Neural cell (in vitro differentiated cells): ENCODE measurements at regions not wholly inside any gene's neighbourhood (a gene's known extent, or its start where the extent isn't known, plus 50 kb on each side); places are given as distances from the start of the nearest gene placed in this dataset.

Experiments used
- EP300 ChIP-seq: fragments of 450-650 bp; conservative IDR thresholded peaks from 2 replicates; pipeline ENCODE4 v1.6.1; 2014; ENCODE audit warnings: antibody characterized with exemption, mild to moderate bottlenecking, moderate library complexity; ENCODE audit not compliant: poor library complexity, severe bottlenecking
- EZH2 ChIP-seq: fragments of 200-600, 300-800 bp; shearing (Covaris generic), sonication (generic); IDR thresholded peaks from 2 replicates; pipeline ENCODE4 v1.6.1; 2014; ENCODE audit warnings: antibody characterized with exemption, low read length, borderline replicate concordance, mild to moderate bottlenecking; ENCODE audit not compliant: insufficient read depth, poor library complexity, severe bottlenecking
- POLR2AphosphoS5 ChIP-seq: IDR thresholded peaks from 2 replicates; pipeline ENCODE4 v1.6.1; 2012
- TAF1 ChIP-seq: IDR thresholded peaks from 2 replicates; pipeline ENCODE4 v1.6.1; 2012; ENCODE audit warnings: low read depth
- TF ChIP-seq, protein P1 (sequence below): fragments of 450-650 bp; IDR thresholded peaks from 2 replicates; pipeline ENCODE4 v1.5.1; 2014; ENCODE audit warnings: antibody characterized with exemption, mild to moderate bottlenecking, moderate library complexity; ENCODE audit not compliant: poor library complexity, severe bottlenecking
- TF ChIP-seq, protein P2 (sequence below): IDR thresholded peaks from 2 replicates; pipeline ENCODE4 v1.6.1; 2012; ENCODE audit warnings: borderline replicate concordance

DNA sequence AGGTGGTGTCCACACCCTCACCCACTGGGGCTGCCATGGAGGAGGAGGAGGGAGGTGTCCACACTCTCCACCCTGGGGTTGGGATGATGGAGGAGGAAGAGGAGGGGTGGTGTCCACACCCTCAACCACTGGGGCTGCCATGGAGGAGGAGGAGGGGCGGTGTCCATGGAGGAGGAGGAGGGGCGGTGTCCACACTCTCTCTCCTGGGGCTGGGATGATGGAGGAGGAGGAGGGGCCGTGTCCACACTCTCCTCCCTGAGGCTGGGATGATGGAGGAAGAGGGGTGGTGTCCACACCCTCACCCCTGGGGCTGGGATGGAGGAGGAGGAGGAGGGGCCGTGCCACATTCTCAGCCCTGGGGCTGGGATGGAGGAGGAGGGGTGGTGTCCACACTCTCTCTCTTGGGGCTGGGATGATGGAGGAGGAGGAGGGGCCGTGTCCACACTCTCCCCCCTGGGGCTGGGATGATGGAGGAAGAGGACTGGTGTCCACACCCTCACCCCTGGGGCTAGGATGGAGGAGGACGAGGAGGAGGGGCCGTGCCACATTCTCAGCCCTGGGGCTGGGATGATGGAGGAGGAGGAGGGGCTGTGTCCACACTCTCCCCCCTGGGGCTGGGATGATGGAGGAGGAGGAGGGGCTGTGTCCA, 231.7 kb downstream of the CRLF2 start:
- TF ChIP-seq, protein P1, sequence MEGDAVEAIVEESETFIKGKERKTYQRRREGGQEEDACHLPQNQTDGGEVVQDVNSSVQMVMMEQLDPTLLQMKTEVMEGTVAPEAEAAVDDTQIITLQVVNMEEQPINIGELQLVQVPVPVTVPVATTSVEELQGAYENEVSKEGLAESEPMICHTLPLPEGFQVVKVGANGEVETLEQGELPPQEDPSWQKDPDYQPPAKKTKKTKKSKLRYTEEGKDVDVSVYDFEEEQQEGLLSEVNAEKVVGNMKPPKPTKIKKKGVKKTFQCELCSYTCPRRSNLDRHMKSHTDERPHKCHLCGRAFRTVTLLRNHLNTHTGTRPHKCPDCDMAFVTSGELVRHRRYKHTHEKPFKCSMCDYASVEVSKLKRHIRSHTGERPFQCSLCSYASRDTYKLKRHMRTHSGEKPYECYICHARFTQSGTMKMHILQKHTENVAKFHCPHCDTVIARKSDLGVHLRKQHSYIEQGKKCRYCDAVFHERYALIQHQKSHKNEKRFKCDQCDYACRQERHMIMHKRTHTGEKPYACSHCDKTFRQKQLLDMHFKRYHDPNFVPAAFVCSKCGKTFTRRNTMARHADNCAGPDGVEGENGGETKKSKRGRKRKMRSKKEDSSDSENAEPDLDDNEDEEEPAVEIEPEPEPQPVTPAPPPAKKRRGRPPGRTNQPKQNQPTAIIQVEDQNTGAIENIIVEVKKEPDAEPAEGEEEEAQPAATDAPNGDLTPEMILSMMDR = no peak
- TF ChIP-seq EZH2 = no peak
- TF ChIP-seq TAF1 = no peak
- no peak for TF ChIP-seq POLR2AphosphoS5
- TF ChIP-seq, protein P2, sequence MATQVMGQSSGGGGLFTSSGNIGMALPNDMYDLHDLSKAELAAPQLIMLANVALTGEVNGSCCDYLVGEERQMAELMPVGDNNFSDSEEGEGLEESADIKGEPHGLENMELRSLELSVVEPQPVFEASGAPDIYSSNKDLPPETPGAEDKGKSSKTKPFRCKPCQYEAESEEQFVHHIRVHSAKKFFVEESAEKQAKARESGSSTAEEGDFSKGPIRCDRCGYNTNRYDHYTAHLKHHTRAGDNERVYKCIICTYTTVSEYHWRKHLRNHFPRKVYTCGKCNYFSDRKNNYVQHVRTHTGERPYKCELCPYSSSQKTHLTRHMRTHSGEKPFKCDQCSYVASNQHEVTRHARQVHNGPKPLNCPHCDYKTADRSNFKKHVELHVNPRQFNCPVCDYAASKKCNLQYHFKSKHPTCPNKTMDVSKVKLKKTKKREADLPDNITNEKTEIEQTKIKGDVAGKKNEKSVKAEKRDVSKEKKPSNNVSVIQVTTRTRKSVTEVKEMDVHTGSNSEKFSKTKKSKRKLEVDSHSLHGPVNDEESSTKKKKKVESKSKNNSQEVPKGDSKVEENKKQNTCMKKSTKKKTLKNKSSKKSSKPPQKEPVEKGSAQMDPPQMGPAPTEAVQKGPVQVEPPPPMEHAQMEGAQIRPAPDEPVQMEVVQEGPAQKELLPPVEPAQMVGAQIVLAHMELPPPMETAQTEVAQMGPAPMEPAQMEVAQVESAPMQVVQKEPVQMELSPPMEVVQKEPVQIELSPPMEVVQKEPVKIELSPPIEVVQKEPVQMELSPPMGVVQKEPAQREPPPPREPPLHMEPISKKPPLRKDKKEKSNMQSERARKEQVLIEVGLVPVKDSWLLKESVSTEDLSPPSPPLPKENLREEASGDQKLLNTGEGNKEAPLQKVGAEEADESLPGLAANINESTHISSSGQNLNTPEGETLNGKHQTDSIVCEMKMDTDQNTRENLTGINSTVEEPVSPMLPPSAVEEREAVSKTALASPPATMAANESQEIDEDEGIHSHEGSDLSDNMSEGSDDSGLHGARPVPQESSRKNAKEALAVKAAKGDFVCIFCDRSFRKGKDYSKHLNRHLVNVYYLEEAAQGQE = no peak
- no peak for TF ChIP-seq EP300
